HFF-Myc (cell line): ENCODE measurements at regions not wholly inside any gene's neighbourhood (a gene's known extent, or its start where the extent isn't known, plus 50 kb on each side); places are given as distances from the start of the nearest gene placed in this dataset.

ENCODE experiments used
- DNase-seq: peaks from one replicate; pipeline ENCODE4 v3.0.0-alpha.2; 2011; ENCODE audit warnings: low read depth; ENCODE audit errors: extremely low read depth
- H3K4me3 ChIP-seq: replicated peaks from 2 replicates; pipeline ENCODE4 v1.5.1; 2011; ENCODE audit warnings: low read depth, mild to moderate bottlenecking, control low read depth, low read length
- TF ChIP-seq, protein P1 (sequence below): IDR thresholded peaks from 2 replicates; pipeline ENCODE4 v1.5.1; 2012; ENCODE audit warnings: mild to moderate bottlenecking, low read depth, low read length, control low read depth; ENCODE audit errors: missing control alignments

DNA sequence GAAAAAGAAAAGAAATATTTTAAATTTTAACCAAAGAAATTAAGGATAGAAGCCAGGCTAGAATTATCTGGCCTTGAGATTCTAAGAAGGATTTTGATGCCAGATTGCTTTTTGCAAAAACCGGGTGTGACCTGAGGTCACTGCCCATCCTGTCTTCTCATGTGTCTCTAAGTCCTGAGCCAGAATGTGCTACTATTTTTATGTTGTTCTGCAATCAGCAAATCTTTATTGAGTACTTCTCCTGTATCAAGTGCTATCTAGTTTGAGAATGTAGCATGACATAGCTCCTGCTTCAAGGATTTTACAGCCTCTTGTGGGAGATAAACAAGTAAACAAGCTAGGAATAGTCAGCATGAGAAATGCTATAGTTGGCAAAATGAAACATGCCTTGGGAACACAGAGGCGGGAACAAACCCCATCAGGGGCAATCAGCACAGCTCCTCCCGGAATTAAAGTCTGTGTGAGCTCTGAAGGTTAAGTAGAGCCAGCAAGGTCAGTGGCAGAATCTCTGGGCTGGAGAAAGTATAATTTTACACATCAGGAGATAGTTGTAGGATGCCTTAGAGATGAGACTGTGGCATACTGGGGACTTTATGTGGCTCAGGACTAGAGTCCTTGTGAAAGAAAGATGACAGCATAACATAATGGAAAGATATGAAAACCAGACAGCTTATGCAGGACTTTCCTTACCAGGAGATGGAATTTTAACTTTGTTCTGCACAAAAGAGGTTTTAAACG is 899.5 kb upstream of the SLC10A2 start:
- TF ChIP-seq, protein P1, sequence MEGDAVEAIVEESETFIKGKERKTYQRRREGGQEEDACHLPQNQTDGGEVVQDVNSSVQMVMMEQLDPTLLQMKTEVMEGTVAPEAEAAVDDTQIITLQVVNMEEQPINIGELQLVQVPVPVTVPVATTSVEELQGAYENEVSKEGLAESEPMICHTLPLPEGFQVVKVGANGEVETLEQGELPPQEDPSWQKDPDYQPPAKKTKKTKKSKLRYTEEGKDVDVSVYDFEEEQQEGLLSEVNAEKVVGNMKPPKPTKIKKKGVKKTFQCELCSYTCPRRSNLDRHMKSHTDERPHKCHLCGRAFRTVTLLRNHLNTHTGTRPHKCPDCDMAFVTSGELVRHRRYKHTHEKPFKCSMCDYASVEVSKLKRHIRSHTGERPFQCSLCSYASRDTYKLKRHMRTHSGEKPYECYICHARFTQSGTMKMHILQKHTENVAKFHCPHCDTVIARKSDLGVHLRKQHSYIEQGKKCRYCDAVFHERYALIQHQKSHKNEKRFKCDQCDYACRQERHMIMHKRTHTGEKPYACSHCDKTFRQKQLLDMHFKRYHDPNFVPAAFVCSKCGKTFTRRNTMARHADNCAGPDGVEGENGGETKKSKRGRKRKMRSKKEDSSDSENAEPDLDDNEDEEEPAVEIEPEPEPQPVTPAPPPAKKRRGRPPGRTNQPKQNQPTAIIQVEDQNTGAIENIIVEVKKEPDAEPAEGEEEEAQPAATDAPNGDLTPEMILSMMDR: no peak
- no peak for DNase-seq
- H3K4me3 ChIP-seq: no peak overlapping the region

DNA sequence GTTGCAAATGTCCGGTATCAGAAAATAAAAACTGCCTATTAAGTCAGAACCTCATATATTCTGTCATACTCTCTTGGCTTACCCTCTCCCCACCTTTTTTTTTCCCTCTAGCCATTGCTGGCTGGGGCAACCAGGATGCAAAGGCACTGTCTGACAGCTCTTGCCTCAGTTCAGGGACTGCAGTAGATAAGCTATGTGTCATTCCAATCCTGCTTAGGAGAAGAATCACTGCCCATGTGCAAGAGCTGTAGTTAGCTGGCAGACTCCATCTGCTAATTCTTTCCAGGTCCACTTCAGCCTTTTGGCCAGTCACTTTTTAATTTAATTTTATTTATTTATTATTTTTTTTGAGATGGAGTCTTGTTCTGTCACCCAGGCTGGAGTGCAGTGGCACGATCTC is 895.6 kb upstream of the SLC10A2 start:
- TF ChIP-seq, protein P1: no peak
- no peak overlapping the region for H3K4me3 ChIP-seq
- DNase-seq: no peak

- DNase-seq: no peak
- TF ChIP-seq, protein P1: no peak
- no peak overlapping the region for H3K4me3 ChIP-seq
Measured at GRCh38 chr13:103961129-103961528, 894.9 kb upstream of the SLC10A2 start.

GRCh38 chr13:103960001-103960400 is 893.8 kb upstream of the SLC10A2 start:
- H3K4me3 ChIP-seq: no peak overlapping the region
- no peak for DNase-seq
- TF ChIP-seq, protein P1: no peak

GRCh38 chr13:103958691-103959090 is 892.5 kb upstream of the SLC10A2 start:
- TF ChIP-seq, protein P1: no peak

DNA sequence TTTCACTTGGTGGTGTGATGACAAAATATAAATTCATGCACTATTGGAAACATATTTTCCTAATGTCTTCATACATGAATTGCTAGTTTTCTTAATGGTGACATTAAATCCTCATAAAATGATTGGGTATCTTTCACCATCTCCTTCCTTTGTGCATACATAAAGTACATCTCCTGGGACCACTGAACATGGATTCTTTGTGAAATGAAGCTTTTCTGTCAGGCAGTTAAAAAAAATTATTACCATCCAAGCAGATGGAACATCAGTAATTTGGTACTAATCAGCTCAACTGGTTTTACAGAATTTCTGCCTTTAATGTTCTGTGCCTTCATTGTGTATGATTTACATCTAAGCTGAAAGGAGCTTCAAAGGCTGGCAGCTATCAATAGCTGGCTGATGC is 891.7 kb upstream of the SLC10A2 start:
- TF ChIP-seq, protein P1: no peak
- no peak overlapping the region for H3K4me3 ChIP-seq
- no peak for DNase-seq

More at GRCh38 chr13:103958691-103959090, 892.5 kb upstream of the SLC10A2 start:
- H3K4me3 ChIP-seq: no peak overlapping the region
- DNase-seq: no peak

DNA sequence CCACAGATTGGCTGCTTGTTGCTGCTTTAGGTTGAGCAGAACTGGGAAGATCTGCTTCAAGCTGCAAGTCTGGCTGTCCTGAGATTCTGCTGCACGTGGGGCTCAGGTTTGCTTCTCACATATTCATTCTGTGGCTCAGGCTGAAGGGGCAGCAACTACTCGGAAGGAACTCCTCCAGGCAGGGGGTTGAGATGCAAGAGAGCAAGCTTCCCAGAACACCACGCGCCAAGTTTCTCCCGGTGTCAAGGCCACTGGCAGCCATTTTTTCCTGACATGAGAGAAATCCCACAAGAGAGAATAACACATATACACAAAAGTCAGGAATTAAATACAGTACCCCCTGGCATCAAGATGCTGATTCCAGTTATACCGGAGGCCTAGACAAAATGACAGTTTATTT is 887.6 kb upstream of the SLC10A2 start:
- TF ChIP-seq, protein P1: no peak
- no peak for DNase-seq
- H3K4me3 ChIP-seq: no peak overlapping the region
